Gastroesophageal sphincter (tissue), 4 donors: ENCODE measurements at regions not wholly inside any gene's neighbourhood (a gene's known extent, or its start where the extent isn't known, plus 50 kb on each side); places are given as distances from the start of the nearest gene placed in this dataset.

ENCODE experiments used
- ATAC-seq: fragments of 150-250 bp; one replicate; pipeline ENCODE4 v1.9.1; 2016; ENCODE audit warnings: mild to moderate bottlenecking, moderate library complexity
- H3K27ac ChIP-seq, 4 donors: fragments of 200-600 bp; sonication (generic) in 3 of 4; 1 replicate in 3 of 4; 2 replicates in 1 of 4; pipeline ENCODE4 v1.5.1; 2016 to 2019
- H3K27me3 ChIP-seq: fragments of 200-600 bp; sonication (generic); one replicate; pipeline ENCODE4 v1.5.1; 2019
- H3K36me3 ChIP-seq, 2 donors: fragments of 200-600 bp; sonication (generic); one replicate each; pipeline ENCODE4 v1.5.1; 2019; ENCODE audit warnings: control low read depth in 1 of 2
- H3K4me1 ChIP-seq, 3 donors: fragments of 200-600 bp; sonication (generic); 1 replicate in 2 of 3; 2 replicates in 1 of 3; pipeline ENCODE4 v1.5.1; 2016 to 2019; ENCODE audit warnings: control low read depth in 2 of 3
- H3K4me3 ChIP-seq, 2 donors: fragments of 200-600 bp; sonication (generic); one replicate each; pipeline ENCODE4 v1.5.1; 2019; ENCODE audit warnings: mild to moderate bottlenecking in 1 of 2, moderate library complexity in 1 of 2
- H3K9me3 ChIP-seq, 3 donors: fragments of 200-600 bp; sonication (generic); one replicate each; pipeline ENCODE4 v1.5.1; 2017 to 2019; ENCODE audit warnings: control low read depth in 2 of 3
- EP300 ChIP-seq: sonication (generic); formaldehyde crosslinking; IDR thresholded peaks from one replicate; pipeline ENCODE4 v1.6.1; 2017; ENCODE audit warnings: antibody characterized with exemption, mild to moderate bottlenecking
- POLR2A ChIP-seq, 2 donors: fragments of 450-650 bp; IDR thresholded peaks; one replicate each; pipeline ENCODE4 v1.6.1; 2017; ENCODE audit warnings: antibody characterized with exemption in 2 of 2, mild to moderate bottlenecking in 2 of 2, moderate library complexity in 1 of 2
- POLR2AphosphoS5 ChIP-seq: sonication (generic); formaldehyde crosslinking; IDR thresholded peaks from one replicate; pipeline ENCODE4 v1.6.1; 2017; ENCODE audit warnings: antibody characterized with exemption
- WGBS, 2 donors: methylation state at CpG; one replicate each; pipeline ENCODE4 v1.1.5; 2018; ENCODE audit warnings: low coverage in 1 of 2; 5-methylcytosine and 5-hydroxymethylcytosine counted together
- TF ChIP-seq, protein P1 (sequence below), 4 experiments: fragments of 200-600 bp in 2 of 4; fragments of 450-650 bp in 2 of 4; sonication (generic) in 1 of 4; IDR thresholded peaks; one replicate each; pipeline ENCODE4 v1.5.1; 2017 to 2019; ENCODE audit warnings: antibody characterized with exemption in 4 of 4, mild to moderate bottlenecking in 2 of 4, moderate library complexity in 2 of 4

DNA sequence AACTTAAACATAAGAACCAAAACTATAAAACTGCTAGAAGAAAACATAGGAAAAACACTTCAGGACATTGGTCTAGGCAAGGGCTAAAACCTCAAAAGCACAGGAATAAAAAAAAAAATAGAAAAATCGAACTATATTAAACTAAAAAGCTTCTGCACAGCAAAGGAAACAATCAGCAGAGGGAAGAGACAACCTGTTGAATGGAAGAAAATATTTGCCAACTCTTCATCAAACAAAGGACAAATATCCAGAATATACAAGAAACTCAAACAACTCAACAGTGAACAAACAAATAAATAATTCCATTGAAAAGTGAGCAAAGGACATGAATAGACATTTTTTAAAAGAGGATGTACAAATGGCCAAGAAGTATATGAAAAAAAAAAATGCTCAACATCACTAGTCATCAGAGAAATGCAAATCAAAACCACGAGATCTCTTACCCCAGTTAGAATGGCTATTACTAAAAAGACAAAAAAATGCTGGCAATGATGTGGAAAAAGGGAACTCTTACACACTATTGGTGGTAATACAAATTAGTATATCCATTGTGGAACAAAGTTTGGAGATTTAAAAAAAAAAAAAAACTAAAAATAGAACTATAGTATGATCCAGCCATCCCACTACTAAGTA, 152.0 kb downstream of the NDUFA12 start:
- H3K27me3 ChIP-seq: no peaks in the 10 kb centered on the region
- ATAC-seq: no peak
- H3K4me3 ChIP-seq: no peak overlapping the region
- no peak overlapping the region for H3K27ac ChIP-seq
- H3K9me3 ChIP-seq: no peaks in the 10 kb centered on the region
- 83% methylated on average over 1 to 2 of the region's 2 CpGs for WGBS, 2 donors
- peaks cover 0 to 28% (median 3%) of the 10 kb centered on the region in 3 donors for H3K4me1 ChIP-seq
- no peak for TF ChIP-seq POLR2AphosphoS5
- no peak for TF ChIP-seq POLR2A (IDR thresholded peaks at IDR 0.05)
- TF ChIP-seq, protein P1, sequence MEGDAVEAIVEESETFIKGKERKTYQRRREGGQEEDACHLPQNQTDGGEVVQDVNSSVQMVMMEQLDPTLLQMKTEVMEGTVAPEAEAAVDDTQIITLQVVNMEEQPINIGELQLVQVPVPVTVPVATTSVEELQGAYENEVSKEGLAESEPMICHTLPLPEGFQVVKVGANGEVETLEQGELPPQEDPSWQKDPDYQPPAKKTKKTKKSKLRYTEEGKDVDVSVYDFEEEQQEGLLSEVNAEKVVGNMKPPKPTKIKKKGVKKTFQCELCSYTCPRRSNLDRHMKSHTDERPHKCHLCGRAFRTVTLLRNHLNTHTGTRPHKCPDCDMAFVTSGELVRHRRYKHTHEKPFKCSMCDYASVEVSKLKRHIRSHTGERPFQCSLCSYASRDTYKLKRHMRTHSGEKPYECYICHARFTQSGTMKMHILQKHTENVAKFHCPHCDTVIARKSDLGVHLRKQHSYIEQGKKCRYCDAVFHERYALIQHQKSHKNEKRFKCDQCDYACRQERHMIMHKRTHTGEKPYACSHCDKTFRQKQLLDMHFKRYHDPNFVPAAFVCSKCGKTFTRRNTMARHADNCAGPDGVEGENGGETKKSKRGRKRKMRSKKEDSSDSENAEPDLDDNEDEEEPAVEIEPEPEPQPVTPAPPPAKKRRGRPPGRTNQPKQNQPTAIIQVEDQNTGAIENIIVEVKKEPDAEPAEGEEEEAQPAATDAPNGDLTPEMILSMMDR (IDR thresholded peaks at IDR 0.05): no peak
- TF ChIP-seq EP300: no peak
- H3K36me3 ChIP-seq: no peaks in the 10 kb centered on the region

DNA sequence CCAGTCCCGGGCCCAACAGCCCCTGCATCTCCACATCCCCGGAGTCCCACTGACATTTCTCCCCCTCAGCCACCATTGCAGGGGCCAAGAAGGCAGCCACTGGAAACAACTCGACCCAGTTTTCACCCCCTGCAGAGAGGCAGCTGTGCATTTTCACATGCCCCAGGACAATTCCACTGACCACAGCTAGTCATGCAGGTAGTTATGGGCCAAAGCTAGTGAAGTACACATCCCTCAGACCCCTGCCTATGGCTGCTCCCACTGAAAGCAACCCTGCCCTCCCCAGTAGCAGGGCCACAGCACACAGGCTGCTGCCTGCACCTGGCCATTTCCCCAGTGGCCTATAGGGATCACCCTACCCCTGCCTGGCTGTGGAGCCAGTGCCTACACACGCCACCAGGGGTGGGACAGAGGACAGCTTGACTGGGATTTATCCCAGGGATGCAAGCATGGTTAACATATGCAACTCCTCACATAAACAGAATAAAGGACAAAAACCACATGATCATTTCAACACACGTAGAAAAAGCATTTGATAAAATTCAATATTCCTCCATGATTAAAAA, 154.0 kb downstream of the NDUFA12 start:
- TF ChIP-seq POLR2A (IDR thresholded peaks at IDR 0.05) (no peak), POLR2AphosphoS5 (no peak), EP300 (no peak)
- TF ChIP-seq, protein P1 (IDR thresholded peaks at IDR 0.05): no peak
- Histone ChIP-seq H3K27ac (no peak overlapping the region), H3K36me3 (no peaks in the 10 kb centered on the region), H3K9me3 (no peaks in the 10 kb centered on the region), H3K27me3 (no peaks in the 10 kb centered on the region), H3K4me3 (no peak overlapping the region), H3K4me1 (peaks cover 0 to 14% (median 0%) of the 10 kb centered on the region in 3 donors)
- WGBS, 2 donors: 96 to 100% methylated on average over 1 to 2 of the region's 5 CpGs
- no peak for ATAC-seq

DNA sequence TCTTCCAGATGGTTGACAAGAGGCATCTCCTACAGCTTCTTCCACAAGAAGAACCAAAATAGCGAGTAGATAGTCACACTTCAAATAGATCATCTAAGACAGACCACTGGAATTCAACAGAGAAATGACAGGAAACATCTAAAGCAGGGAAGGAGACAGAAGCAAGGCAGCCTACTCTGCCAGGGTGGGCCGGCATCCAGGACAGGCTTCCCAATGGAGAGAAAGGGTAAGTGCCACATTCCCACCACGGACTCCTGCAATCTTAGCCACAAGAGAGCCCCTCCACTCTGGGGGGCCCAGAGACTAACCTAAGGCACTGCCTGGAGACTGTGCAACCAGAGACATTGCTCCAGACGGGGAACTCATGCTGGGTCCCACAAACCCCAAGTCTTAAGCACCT, 154.5 kb downstream of the NDUFA12 start:
- no peak overlapping the region for H3K27ac ChIP-seq
- ATAC-seq: no peak
- H3K27me3 ChIP-seq: no peaks in the 10 kb centered on the region
- H3K9me3 ChIP-seq: no peaks in the 10 kb centered on the region
- H3K4me1 ChIP-seq: peaks cover 0 to 14% (median 0%) of the 10 kb centered on the region in 3 donors
- no peak overlapping the region for H3K4me3 ChIP-seq
- no peaks in the 10 kb centered on the region for H3K36me3 ChIP-seq
- WGBS, 2 donors: 87 to 100% methylated on average over 1 to 2 of the region's 4 CpGs
- TF ChIP-seq POLR2AphosphoS5: no peak
- TF ChIP-seq, protein P1 (IDR thresholded peaks at IDR 0.05): no peak
- TF ChIP-seq EP300: no peak
- no peak for TF ChIP-seq POLR2A (IDR thresholded peaks at IDR 0.05)

DNA sequence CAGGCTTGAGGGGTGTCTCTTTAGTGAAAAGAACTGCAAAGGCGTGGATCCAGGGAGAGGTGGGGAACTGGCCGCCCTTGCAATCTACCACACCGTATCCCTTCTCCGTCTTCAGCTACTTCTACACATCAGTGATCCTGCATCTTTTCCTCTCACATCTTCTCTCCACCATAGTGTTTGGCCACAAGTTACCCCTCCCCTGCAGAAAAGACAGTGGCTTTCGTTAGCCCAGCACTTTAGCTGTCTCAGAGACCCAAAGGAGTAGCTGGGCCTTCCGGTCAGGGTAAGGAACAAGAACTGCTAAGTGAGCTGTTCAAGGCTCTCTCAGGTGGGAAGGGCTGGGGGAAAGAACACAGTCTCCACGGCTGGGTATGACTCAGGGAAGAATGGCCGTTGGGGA, 158.4 kb downstream of the NDUFA12 start:
- no peak overlapping the region for H3K4me3 ChIP-seq
- no peak for ATAC-seq
- TF ChIP-seq POLR2AphosphoS5 (no peak), EP300 (no peak), POLR2A (IDR thresholded peaks at IDR 0.05) (no peak)
- TF ChIP-seq, protein P1 (IDR thresholded peaks at IDR 0.05): no peak
- 89 to 90% methylated on average over 2 to 6 of the region's 8 CpGs for WGBS, 2 donors
- H3K4me1 ChIP-seq: peaks cover 0 to 6% (median 0%) of the 10 kb centered on the region in 3 donors
- H3K36me3 ChIP-seq: no peaks in the 10 kb centered on the region
- H3K27me3 ChIP-seq: no peaks in the 10 kb centered on the region
- no peaks in the 10 kb centered on the region for H3K9me3 ChIP-seq
- no peak overlapping the region for H3K27ac ChIP-seq

DNA sequence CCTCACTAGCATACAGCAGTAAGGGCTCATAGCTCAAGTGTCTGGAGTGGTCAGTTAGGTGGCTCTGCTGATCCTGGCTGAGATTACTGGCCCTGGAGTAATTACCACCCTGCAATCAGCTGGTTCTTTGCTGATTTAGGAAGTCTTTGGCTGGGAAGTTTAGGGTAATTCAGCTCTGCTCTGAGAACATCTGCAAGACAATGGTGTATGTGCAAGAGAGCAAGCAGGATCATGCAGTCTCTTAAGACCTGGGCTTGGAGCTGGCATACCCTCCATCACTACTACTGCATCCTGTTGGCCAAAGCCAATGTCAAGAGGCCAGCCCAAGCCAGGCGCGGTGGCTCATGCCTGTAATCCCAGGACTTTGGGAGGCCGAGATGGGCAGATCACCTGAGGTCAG, 159.0 kb downstream of the NDUFA12 start:
- no CpG with 5 or more reads among the region's 3 CpGs for WGBS, 2 donors

More for the DNA sequence above, 159.0 kb downstream of the NDUFA12 start:
- no peaks in the 10 kb centered on the region for H3K36me3 ChIP-seq
- peaks cover 0 to 6% (median 0%) of the 10 kb centered on the region in 3 donors for H3K4me1 ChIP-seq
- TF ChIP-seq, protein P1 (IDR thresholded peaks at IDR 0.05): no peak
- no peak for TF ChIP-seq POLR2AphosphoS5
- TF ChIP-seq EP300: no peak
- TF ChIP-seq POLR2A (IDR thresholded peaks at IDR 0.05): no peak
- H3K27ac ChIP-seq: no peak overlapping the region
- no peak for ATAC-seq
- no peaks in the 10 kb centered on the region for H3K27me3 ChIP-seq
- no peak overlapping the region for H3K4me3 ChIP-seq
- no peaks in the 10 kb centered on the region for H3K9me3 ChIP-seq
